Erythroblast (primary cell): ENCODE measurements at regions not wholly inside any gene's neighbourhood (a gene's known extent, or its start where the extent isn't known, plus 50 kb on each side); places are given as distances from the start of the nearest gene placed in this dataset.

Experiments used
- GATA1 ChIP-seq: IDR thresholded peaks from 2 replicates; pipeline ENCODE4 v1.6.1; 2011; ENCODE audit warnings: low read depth, mild to moderate bottlenecking, control low read depth, low read length, moderate library complexity
- POLR2A ChIP-seq: IDR thresholded peaks from 2 replicates; pipeline ENCODE4 v1.6.1; 2011; ENCODE audit warnings: mild to moderate bottlenecking, low read length

GRCh38 chr4:11876104-11876503 is 447.4 kb upstream of the HS3ST1 start:
- TF ChIP-seq POLR2A (no peak), GATA1 (no peak)
